Muscle of leg (tissue), 3 donors: ENCODE measurements at regions not wholly inside any gene's neighbourhood (a gene's known extent, or its start where the extent isn't known, plus 50 kb on each side); places are given as distances from the start of the nearest gene placed in this dataset.
"Not testable (repeated sequence)": the region's sequence is repeated elsewhere in the genome, so short reads cannot be mapped to it uniquely, and the experiment has no call there.

Experiments
- DNase-seq: peaks from one replicate; pipeline ENCODE4 v3.0.0; 2013
- H3K27ac ChIP-seq: one replicate; pipeline ENCODE4 v1.5.1; 2013; ENCODE audit warnings: mild to moderate bottlenecking, low read length, control low read depth
- H3K27me3 ChIP-seq: one replicate; pipeline ENCODE4 v1.6.1; 2013; ENCODE audit warnings: low read length; ENCODE audit not compliant: control insufficient read depth, insufficient read depth
- H3K36me3 ChIP-seq: one replicate; pipeline ENCODE4 v1.6.1; 2013; ENCODE audit warnings: low read length; ENCODE audit not compliant: control insufficient read depth, insufficient read depth
- H3K4me1 ChIP-seq: one replicate; pipeline ENCODE4 v1.6.1; 2013; ENCODE audit warnings: low read length; ENCODE audit not compliant: control insufficient read depth, insufficient read depth
- H3K4me3 ChIP-seq: one replicate; pipeline ENCODE4 v1.5.1; 2013; ENCODE audit warnings: low read length, control low read depth
- H3K9me3 ChIP-seq: replicated peaks from 2 replicates; pipeline ENCODE4 v1.6.1; 2013; ENCODE audit warnings: low read depth, low read length; ENCODE audit not compliant: control insufficient read depth
- WGBS: methylation state at CpG from one replicate; pipeline ENCODE4 v1.1.5; 2013; ENCODE audit warnings: missing lambda C conversion rate; ENCODE audit not compliant: insufficient coverage; 5-methylcytosine and 5-hydroxymethylcytosine counted together

DNA sequence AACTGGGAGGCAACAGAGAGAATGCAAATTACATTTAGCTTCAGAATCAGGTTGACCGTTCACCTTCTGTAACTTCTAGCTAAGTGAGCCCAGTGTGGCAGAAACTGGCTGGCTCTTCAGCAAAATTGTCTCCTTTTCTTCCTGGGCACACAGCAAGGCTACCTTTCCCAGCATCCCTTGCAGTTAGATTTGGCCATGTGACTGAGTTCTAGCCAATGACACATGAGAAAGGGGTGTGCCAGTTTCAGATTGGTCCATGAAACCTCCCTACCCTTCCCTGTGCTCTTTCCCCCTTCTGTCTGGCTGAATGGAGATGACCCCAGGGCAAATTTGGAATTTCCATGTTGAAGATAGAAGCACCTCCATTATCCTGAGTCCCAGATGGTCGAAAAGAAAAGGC lies 72.5 kb upstream of the SMIM23 start:
- Histone ChIP-seq H3K4me3 (no peak overlapping the region), H3K4me1 (no peaks in the 10 kb centered on the region), H3K27me3 (no peaks in the 10 kb centered on the region), H3K36me3 (no peaks in the 10 kb centered on the region), H3K27ac (no peak overlapping the region), H3K9me3 (no peaks in the 10 kb centered on the region)
- no peak for DNase-seq
- WGBS = 88% methylated on average over 1 of the region's 2 CpGs

- WGBS = no CpG with 5 or more reads among the region's 2 CpGs
- DNase-seq = no peak
- Histone ChIP-seq H3K27ac (no peak overlapping the region), H3K9me3 (no peaks in the 10 kb centered on the region), H3K4me1 (no peaks in the 10 kb centered on the region), H3K4me3 (no peak overlapping the region), H3K27me3 (no peaks in the 10 kb centered on the region), H3K36me3 (no peaks in the 10 kb centered on the region)
Measured at GRCh38 chr5:171714261-171714660, 71.4 kb upstream of the SMIM23 start.

DNA sequence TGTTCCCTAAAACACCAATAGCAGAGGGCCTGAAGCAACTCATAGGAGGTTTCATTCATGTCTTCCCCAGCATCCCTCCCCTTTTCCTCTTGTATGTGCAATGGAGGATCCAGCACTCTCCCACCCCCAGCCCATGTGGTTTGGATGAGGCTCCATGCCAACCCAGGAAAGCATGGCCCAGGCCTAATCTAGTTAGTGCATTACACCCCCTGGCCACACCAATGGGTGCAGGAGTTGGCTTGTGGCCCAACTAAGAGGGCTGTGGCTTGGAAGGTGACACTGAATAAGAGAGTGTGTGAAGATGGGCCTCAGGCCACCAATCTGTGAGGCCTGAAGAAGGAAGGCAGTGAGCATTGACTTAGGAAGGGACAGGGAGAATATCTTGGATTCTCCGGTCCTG lies 70.8 kb upstream of the SMIM23 start:
- no peaks in the 10 kb centered on the region for H3K9me3 ChIP-seq
- H3K36me3 ChIP-seq = no peaks in the 10 kb centered on the region
- H3K27me3 ChIP-seq = no peaks in the 10 kb centered on the region
- DNase-seq = no peak
- 100% methylated on average over 1 of the region's 1 CpG for WGBS
- no peak overlapping the region for H3K4me3 ChIP-seq
- no peaks in the 10 kb centered on the region for H3K4me1 ChIP-seq
- no peak overlapping the region for H3K27ac ChIP-seq

GRCh38 chr5:171715551-171715950 lies 70.1 kb upstream of the SMIM23 start:
- Histone ChIP-seq H3K27ac (no peak overlapping the region), H3K4me3 (no peak overlapping the region), H3K9me3 (no peaks in the 10 kb centered on the region), H3K36me3 (no peaks in the 10 kb centered on the region), H3K27me3 (no peaks in the 10 kb centered on the region), H3K4me1 (no peaks in the 10 kb centered on the region)
- WGBS = 81% methylated on average over 4 of the region's 4 CpGs
- no peak for DNase-seq

- peaks cover 4% of the 10 kb centered on the region for H3K4me1 ChIP-seq
- H3K4me3 ChIP-seq = no peak overlapping the region
- no peak for DNase-seq
- no peaks in the 10 kb centered on the region for H3K27me3 ChIP-seq
- H3K9me3 ChIP-seq = no peaks in the 10 kb centered on the region
- H3K27ac ChIP-seq = no peak overlapping the region
- H3K36me3 ChIP-seq = no peaks in the 10 kb centered on the region
- 88% methylated on average over 1 of the region's 6 CpGs for WGBS
Measured at GRCh38 chr5:171720086-171720485, 65.5 kb upstream of the SMIM23 start.

- peaks cover 3% of the 10 kb centered on the region for H3K9me3 ChIP-seq
- H3K27me3 ChIP-seq = no peaks in the 10 kb centered on the region
- WGBS = 39% methylated on average over 3 of the region's 5 CpGs
- DNase-seq = peak; percentile 35
- peaks cover 4% of the 10 kb centered on the region for H3K4me1 ChIP-seq
- no peaks in the 10 kb centered on the region for H3K36me3 ChIP-seq
- no peak overlapping the region for H3K27ac ChIP-seq
- no peak overlapping the region for H3K4me3 ChIP-seq
Measured at GRCh38 chr5:171721464-171721863, 64.2 kb upstream of the SMIM23 start.

DNA sequence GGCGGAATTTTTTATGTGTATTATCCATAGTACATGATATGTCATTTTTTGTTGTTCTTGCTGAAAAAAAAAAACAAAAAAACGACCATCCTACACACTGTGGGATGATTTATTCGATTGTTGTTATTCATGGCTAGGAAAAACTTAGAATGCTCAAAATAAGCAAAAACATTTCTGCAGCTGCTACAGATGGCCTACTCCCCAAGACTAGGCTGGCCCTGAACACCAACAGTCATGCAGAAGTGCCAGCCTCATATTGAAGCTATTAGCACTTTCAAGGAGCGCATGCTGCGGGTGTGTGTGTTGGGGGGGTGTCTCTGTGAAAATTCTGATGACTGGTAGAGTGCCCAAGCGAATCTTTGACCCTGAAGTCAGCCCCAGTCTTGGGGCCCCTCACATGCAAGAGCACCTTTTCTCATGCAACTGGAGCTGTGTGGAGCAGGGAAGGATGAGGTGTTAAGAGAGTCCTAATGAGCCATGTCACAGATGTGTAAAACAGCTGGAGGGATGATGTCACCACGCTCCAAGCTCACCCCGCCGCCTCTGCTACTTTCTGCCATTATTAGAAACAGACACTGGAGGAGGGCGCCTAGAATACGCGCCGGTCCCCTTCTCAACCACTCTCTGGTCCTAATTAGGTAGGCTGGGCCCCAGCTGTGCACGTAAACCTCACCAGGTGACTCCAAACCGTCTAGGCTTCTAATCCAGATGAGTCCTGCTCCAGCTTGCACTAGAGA lies 61.0 kb upstream of the SMIM23 start:
- H3K27ac ChIP-seq = peak overlapping the region; percentile 16
- no peaks in the 10 kb centered on the region for H3K36me3 ChIP-seq
- DNase-seq = peak; percentile 90
- peaks cover 4% of the 10 kb centered on the region for H3K4me1 ChIP-seq
- 19% methylated on average over 9 of the region's 15 CpGs for WGBS
- no peaks in the 10 kb centered on the region for H3K27me3 ChIP-seq
- peaks cover 7% of the 10 kb centered on the region for H3K9me3 ChIP-seq
- no peak overlapping the region for H3K4me3 ChIP-seq

DNA sequence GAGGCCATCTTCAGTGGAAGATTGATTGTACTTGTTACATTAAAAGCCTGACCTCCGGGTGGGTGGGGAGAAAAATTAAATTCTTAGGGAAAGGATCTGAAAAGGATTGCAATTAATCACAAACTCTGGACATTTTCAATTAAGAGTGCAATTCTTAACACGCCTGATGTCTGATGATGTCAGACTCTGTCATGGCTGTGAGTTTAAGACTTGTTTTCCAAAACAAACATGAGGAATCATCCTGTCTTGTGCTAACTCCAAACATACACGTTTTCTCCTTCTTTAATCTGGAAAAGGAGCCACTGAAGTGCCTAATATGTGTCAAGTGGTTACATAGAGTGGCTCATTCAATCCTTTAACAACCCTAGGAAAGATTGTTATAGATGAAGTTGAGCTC lies 60.4 kb upstream of the SMIM23 start:
- DNase-seq = no peak
- Histone ChIP-seq H3K36me3 (no peaks in the 10 kb centered on the region), H3K27ac (peak overlapping the region; percentile 16), H3K9me3 (peaks cover 7% of the 10 kb centered on the region), H3K27me3 (no peaks in the 10 kb centered on the region), H3K4me1 (peaks cover 4% of the 10 kb centered on the region), H3K4me3 (no peak overlapping the region)
- no CpG with 5 or more reads among the region's 3 CpGs for WGBS

GRCh38 chr5:171726819-171727218 lies 58.8 kb upstream of the SMIM23 start:
- WGBS = no CpG with 5 or more reads among the region's 2 CpGs
- not testable (repeated sequence) for DNase-seq, H3K27ac ChIP-seq

GRCh38 chr5:171728686-171729085 lies 56.9 kb upstream of the SMIM23 start:
- H3K4me1 ChIP-seq = no peaks in the 10 kb centered on the region
- DNase-seq = no peak
- peaks cover 7% of the 10 kb centered on the region for H3K9me3 ChIP-seq
- no peaks in the 10 kb centered on the region for H3K36me3 ChIP-seq
- H3K4me3 ChIP-seq = no peak overlapping the region
- WGBS = no CpG with 5 or more reads among the region's 1 CpG
- no peaks in the 10 kb centered on the region for H3K27me3 ChIP-seq
- H3K27ac ChIP-seq = no peak overlapping the region

More at GRCh38 chr5:171726819-171727218, 58.8 kb upstream of the SMIM23 start:
- not testable (repeated sequence) for H3K9me3 ChIP-seq, H3K36me3 ChIP-seq, H3K4me1 ChIP-seq, H3K4me3 ChIP-seq, H3K27me3 ChIP-seq
